Stimulated activated CD8-positive, alpha-beta memory T cell treated with anti-CD3 and anti-CD28 coated beads, Interleukin-4, amount 100 ng/mL, for 48 hours (primary cell): ENCODE measurements at regions not wholly inside any gene's neighbourhood (a gene's known extent, or its start where the extent isn't known, plus 50 kb on each side); places are given as distances from the start of the nearest gene placed in this dataset.

ENCODE experiments used
- DNase-seq: peaks from one replicate; pipeline ENCODE4 v3.0.0-alpha.2; 2020

DNA sequence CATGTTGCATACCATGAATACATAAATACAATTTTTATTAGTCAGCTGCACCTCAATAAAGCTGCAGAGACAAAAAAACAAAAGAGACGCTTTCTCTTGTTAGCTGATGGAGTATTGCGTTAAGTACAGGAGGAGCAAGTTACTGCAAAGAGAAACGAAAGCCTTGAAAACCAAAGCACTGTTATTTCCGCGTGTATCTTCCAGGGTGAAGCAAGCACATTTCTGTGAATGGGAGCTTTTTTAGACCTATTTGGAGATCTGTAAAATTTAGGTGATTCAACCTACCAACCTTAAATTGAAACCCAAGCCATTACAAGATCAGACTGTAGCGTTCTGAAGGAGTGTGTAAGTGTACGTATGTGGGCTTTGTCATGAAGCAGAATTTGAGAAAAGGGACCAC is 390.4 kb downstream of the SOX9 start:
- DNase-seq = no peak

DNA sequence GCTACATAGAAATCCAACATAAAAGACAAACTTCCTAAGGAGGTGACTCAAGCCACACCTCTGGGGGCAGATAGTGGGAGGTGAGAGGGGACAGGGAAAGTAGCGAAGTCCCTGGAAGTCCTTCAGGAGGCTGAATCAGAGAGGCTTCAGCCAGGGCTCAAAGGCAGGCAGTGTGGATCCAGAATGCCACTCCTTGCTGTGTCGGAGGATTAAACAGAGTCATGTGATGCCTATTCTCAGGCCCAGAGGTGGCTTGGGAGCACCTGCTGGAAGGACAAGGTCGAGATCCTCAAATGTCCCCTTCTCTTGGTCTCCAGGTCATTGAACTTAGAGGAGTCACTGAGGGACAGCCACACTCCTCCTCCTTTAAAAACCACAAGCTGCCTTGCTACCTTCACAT is 391.1 kb downstream of the SOX9 start:
- DNase-seq = no peak

GRCh38 chr17:72512649-72513556 is 392.1 kb downstream of the SOX9 start:
- DNase-seq = no peak

GRCh38 chr17:72514321-72514861 is 393.6 kb downstream of the SOX9 start:
- DNase-seq = no peak

GRCh38 chr17:72514891-72515290 is 394.1 kb downstream of the SOX9 start:
- DNase-seq = no peak

DNA sequence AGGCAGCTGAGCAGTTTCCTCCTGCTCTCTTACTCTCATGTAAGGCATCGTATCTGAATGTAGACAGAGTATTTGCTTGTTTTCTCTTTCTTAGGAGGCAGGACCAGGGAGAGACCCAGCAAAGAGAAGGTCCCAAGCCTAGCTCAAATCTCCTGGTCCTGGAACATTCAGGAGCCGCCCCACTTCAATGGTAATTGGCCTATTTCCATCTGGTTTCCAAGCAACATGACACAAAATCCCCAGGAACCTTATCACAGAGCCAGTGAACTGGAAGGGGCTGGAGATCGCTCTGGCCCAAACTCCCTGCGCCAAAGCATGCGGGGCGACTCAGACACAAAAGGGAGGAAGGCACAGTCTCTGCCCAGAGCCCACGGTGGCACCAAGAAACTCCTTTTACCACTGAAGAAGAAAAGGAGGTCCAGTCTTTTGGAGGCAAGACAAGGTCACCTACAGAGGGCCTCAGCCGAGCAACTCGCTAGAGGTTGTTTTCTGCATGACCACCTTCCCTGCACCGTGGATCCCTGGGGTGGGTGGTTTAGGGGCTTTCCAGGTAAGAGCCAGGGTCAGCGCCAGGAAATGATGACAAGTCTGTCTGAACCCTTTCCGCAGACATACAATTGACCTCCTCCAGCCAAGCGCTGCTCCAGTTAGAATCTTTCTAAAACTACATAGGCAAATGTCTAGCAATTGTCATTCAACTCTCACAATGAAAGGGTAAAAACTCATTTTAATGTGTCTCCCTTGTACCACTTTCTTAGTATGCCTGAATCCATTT is 394.7 kb downstream of the SOX9 start:
- DNase-seq = no peak

DNA sequence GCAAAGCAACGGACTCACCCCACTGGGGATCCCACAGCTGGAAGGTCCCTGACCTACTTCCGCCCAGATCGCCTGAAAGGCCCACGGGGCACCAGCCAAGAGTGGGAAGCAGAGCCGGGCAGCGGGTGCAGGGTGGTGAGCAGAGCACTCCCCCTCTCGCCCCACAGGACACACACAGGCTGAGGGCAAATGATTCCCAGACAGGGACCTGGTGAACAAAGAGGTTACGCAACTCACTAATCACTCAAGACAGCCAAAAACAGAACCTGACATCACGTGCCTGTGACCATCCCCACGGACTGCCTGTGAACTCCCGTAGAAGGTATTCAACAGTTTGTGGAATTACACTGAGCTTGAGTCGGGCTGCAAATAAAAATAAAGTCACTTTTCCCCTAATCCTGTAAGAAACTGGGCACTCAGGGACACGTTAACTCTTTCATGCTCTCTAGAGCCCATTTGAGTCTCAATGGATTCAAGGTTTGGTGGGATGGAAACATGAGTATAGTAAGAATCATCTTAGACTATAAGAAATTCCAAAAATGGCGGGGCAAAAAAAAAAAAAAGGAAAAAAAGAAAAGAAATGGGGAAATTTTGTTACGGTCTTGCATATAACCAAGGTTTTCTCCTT is 396.1 kb downstream of the SOX9 start:
- DNase-seq = no peak

DNA sequence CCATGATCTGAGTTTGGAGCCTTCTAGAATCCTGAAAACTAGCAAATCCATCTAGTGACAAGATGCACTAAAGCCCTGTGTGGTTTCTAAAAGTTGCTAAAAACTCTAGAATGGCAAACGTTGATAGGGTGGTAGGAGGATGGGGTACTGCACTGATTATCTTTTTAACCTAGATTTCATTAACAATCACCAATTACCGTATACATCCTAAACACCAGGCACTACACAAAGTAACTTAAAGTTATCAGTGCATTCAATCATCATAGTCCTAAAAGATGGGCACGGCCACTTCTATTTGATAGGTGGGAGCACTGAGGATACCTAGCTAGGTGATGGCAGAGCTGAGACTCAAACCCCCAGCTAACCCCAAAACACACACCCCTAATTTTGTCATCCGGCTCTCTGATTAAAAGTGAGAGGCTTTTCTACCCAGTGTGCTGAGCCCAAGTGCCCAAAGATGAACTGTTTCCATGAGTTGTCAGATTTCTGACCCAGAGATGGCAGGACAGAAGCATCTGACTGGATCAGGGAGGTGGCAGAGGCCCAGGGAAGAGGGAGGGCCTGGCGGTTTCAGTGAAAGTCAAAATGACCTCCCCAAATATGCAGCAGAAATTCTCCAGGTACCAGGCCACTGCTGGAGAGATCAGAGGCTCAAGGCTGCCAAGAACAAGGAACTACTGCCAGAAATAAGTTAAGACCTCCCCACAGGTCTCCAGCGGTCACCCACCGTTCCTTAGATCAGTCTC is 396.8 kb downstream of the SOX9 start:
- no peak for DNase-seq

DNA sequence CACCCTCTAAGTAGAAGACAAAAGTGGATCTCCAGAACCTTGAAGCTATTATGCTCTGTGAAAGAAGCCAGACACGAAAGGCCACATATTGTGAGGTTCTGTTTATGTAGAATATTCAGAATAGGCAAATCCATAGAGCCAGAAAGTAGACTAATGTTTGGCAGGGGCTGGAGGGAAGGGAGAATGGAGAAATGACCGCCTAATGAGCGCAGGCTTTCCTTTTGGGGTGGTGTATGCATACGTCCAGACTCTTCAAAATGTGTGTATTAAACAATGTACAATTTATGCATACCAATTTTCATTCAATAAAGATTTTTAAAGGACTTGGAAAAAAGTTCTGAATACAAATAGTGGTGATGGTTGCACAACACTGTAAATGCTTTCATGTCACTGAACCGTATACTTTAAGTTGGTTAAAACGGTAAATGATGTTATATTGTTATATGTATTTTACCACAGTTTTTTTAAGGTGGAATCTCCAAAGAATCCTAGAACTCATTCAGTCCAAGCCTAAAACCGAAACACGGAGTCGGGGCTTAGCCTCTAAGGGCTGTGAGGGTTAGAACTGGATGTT is 397.4 kb downstream of the SOX9 start:
- DNase-seq = no peak

GRCh38 chr17:72518753-72519597 is 398.2 kb downstream of the SOX9 start:
- DNase-seq = no peak

DNA sequence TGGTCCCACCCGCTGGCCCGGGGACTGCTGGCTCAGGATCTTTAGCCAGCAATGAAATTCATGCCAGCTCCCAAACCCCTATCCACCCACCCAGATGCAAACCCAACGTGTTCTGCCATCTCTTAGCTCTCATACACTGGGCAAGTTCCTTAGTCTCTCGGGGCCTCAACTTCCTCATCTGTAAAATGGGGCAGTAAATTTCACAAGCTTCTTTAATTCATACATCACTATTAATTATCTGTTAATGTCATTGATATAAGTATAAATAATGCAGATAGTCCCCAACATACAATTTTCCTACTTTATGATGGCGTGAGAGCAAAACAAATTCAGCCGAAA is 398.7 kb downstream of the SOX9 start:
- no peak for DNase-seq

DNA sequence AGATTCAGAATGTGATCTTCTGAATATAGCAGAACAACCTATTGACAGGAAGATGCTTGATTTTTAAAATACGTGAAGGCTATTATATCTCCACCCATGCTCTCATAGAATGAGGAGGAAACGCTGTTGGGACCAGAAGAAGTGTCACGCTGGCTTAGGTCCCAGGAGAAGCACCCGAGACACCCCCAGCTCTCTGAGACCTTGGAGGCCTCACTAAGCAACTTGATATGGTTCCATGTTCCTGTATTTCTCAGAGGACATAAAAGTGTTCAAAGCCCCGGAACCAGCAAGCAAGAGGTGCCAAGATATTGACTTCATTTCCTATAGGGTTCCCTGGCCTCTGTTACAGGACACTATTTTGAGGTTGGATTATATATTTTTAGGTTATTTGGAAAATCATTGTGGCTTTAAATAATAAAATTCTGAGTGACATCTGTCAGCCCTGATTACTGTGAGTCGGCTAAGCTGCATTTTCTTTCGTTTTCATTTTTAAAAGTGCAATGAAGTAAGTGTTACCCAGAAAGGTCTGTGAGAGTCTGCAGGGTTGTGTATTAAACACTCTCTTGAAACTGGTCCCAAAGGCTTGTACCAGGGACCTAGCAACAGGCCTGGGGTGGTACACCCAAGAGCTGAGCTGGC is 400.0 kb downstream of the SOX9 start:
- no peak for DNase-seq

- no peak for DNase-seq
These were observed 402.7 kb downstream of the SOX9 start for GRCh38 chr17:72523491-72523890.

DNA sequence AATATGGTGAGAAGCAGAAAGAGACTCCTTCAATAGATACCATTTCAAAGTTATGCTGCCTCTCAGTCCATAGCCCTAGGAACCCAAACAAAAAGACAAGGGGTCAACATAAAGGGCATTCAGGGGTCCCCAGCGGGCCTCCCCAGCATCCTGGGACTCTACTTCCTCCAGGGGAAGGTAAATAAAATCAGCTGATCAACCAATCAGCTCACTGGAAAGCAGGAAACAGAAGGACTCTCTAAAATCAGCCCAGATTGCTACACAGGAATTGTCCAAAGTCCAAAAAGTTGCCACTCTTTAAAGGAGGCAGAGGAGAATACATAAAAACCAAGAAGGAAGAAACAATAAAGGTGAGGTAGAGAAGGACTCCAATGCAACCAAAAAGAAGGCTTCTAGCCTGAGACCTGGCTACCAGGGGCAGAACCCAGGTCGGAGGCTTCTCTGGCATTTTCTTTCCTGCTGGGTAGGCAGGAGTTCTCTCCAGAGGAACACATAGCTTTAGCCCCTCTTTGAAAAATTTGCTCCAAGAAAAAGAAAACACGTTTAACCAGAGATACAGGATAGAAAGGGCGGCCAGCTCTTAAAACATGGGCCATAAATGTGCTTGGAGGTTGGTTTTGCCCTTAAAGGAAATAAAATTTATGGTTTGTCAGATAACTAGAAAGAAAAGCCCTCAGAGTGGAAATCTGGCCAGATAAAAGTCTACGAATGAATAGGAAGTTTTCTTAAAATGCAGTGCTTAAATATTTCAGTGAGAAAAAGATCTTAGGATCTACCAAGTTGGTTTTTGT is 404.6 kb downstream of the SOX9 start:
- DNase-seq = no peak

DNA sequence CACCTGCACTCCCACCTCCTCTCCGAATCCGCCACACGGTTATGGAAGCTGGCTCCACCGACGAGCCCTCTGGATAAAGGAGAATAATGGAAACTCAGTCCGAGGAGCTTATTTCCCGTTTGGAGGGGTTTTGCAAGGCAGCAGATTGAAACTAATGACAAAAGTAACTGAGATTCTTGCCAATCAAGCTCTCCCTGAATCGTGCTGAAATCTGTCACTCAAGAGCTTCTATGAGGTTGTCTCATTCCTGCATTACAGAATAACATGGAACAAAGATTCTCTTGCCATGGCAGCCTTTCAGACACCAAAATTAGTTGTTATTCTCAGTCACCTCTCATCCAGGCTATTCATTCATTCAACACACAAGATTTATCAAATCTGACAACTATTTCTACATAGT is 405.9 kb downstream of the SOX9 start:
- DNase-seq = no peak

DNA sequence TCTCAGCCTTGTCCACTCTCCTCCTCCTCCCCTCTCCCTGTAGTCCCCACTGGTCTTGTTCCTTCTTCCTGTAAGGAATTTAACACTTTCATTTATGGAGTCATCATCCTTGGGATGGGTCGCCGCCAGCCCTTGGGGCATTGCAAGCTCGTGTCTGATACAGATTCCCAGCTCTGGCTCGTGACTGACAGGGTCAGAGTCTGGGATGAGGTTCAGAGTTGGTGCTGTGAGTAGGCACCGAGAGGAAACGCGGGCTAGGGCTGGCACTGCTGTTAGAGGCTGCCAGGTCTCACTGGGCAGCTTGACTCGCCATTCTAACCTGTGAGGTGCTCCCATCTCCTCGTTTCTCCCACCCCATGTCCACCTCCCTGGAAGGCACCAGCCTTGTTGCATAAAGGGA is 407.0 kb downstream of the SOX9 start:
- DNase-seq = no peak

DNA sequence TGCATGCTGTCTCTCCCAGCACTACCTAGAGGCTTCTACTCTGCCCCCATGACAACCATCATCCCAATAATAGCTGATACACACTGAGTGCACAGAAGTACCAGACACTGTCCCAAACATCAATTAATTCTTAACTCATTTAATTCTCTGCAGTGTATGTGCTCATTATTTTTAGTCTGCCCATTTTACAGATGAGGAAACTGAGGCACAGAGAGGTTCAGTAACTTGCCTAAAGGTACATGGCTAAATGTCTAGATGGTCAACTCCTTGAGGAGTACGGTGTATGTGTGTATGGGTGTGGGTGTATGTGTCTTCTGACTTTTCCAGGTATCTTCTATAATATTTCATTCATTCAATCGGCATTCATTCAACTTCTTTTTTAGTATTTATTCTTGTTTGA is 407.9 kb downstream of the SOX9 start:
- DNase-seq = no peak

- DNase-seq = no peak
These were observed 408.6 kb downstream of the SOX9 start for GRCh38 chr17:72529386-72529785.

DNA sequence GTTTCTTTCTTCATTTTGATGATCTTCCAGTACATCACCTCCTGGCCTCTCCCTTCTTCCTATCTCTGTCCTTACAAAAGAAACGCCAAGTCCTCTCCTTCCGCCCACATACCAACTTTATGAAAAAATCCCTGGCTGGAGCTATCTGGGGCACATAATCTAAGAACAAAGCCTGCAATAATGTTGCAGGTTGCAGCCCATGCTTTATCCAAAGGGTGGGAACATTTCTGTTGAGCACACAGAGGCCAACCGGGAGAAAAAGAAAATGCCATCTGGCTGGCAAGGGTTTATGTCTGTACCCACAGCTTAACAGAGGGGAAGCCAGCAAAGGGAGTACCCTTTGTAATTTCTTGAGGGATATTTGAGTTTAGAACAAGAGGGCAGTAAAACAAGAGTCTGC is 409.6 kb downstream of the SOX9 start:
- DNase-seq = no peak

- DNase-seq = no peak
These were observed 410.9 kb downstream of the SOX9 start for GRCh38 chr17:72531729-72532128.
